Dermis blood vessel endothelial cell (primary cell): ENCODE measurements at regions not wholly inside any gene's neighbourhood (a gene's known extent, or its start where the extent isn't known, plus 50 kb on each side); places are given as distances from the start of the nearest gene placed in this dataset.
"Not testable (repeated sequence)": the region's sequence is repeated elsewhere in the genome, so short reads cannot be mapped to it uniquely, and the experiment has no call there.

Experiments used
- DNase-seq: peaks from one replicate; pipeline ENCODE4 v3.0.0; 2010

- DNase-seq, result not testable (repeated sequence)
Observed at GRCh38 chr20:57110121-57111027, 156.1 kb downstream of the BMP7 start.

- no peak for DNase-seq
Observed at GRCh38 chr20:57111028-57111373, 155.4 kb downstream of the BMP7 start.

GRCh38 chr20:57112448-57112847 is 154.0 kb downstream of the BMP7 start:
- DNase-seq, result no peak

DNA sequence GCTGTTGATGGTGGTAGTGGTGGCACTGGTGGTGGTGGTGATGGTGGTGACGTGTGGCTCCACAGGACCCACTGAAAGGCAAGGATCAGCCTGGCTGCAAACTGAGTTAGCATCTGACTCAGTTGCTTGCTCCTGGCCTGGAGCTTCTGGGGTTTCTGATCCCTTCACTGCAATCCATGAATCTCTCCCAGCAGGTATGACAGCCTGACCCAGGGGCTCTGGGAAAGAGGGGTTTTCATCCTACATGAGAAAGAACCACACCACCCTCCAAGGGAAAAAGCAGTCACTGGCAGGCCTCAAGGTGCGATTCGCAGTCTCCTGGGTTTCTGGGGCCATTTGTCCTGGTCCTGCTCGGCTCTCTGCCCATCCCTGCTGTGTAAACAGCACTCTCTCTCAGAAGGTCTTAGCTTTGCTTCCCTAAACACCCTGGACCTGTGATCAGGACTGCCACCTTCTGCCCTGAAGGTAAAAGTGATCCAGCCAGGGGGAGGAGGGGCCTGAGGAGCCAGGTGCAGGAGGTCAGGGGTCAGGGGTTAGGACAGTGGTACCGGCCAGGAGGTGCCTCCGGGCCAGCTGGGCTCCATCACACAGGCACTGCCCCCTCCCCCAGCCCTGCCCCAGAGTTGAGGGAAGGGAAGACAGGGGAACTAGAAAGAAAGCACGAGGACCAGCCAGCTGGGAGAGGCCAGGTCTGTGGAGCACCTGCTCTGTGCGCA is 152.0 kb downstream of the BMP7 start:
- no peak for DNase-seq

- DNase-seq, result no peak
Observed at GRCh38 chr20:57117296-57117695, 149.1 kb downstream of the BMP7 start.

GRCh38 chr20:57118107-57118769 is 148.2 kb downstream of the BMP7 start:
- no peak for DNase-seq
